ENCODE measurements at regions not wholly inside any gene's neighbourhood (a gene's known extent, or its start where the extent isn't known, plus 50 kb on each side); places are given as distances from the start of the nearest gene placed in this dataset.

GRCh38 chrX:10990418-10990817, 120.7 kb upstream of the HCCS start:
- no peak for TF ChIP-seq CTCF (IDR thresholded peaks at IDR 0.05)
- no peak for TF ChIP-seq REST (IDR thresholded peaks at IDR 0.05; ENCODE audit: insufficient read depth in 1 of 2, low read depth in 2 of 2, low read length in 1 of 2)

All from Panc1 (cell line).